ENCODE measurements at regions not wholly inside any gene's neighbourhood (a gene's known extent, or its start where the extent isn't known, plus 50 kb on each side); places are given as distances from the start of the nearest gene placed in this dataset.

DNA sequence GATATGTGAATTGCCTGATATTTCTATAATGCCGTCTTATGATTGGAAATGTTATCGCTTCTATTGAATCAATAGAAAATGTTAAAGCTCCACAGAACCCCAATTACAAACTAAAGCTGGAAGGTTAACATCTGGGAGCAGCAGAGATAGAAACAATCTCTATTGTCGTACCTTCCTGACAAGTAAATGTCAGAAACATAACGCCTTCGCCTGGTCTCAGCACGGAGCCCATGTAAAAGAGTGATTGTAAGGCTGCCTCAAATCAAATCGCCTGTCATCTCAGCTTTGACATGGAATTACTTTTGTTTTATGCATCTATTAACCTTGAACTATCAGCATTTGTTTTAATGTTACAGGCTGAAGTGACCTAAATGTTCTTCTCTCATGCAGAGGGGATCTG is 885.9 kb upstream of the PIK3C3 start:
- Histone ChIP-seq H2BK120ac (replicated peaks; ENCODE audit: low read depth, low read length) (no peak overlapping the region), H3K56ac (replicated peaks; ENCODE audit: insufficient read length, low read depth, low read length) (no peak overlapping the region), H3K9ac (replicated peaks in 1 of 4; ENCODE audit: extremely low read depth in 1 of 4, low read depth in 3 of 4, low read length in 3 of 4) (no peak overlapping the region), H3K79me1 (ENCODE audit: low read depth, low read length) (no peaks in the 10 kb centered on the region), H2BK12ac (ENCODE audit: low read depth, low read length) (no peak overlapping the region), H2AFZ (ENCODE audit: low read length) (peak overlapping the region; percentile 64; the same call in 1 of the 2 replicates), H2BK20ac (ENCODE audit: low read length) (no peak overlapping the region), H4K20me1 (replicated peaks in 1 of 2; ENCODE audit: control insufficient read depth in 1 of 2, insufficient read depth in 2 of 2, low read length in 2 of 2) (no peaks in the 10 kb centered on the region), H3K23ac (ENCODE audit: insufficient read length) (no peak overlapping the region), H3K9me3 (ENCODE audit: insufficient read depth in 2 of 2, low read depth in 1 of 2, low read length in 1 of 2) (no peaks in the 10 kb centered on the region), H4K5ac (ENCODE audit: insufficient read length, low read depth, low read length) (no peak overlapping the region), H2BK5ac (ENCODE audit: low read depth, low read length) (no peak overlapping the region), H3K4me1 (replicated peaks in 1 of 4; ENCODE audit: control insufficient read depth in 3 of 4, insufficient read depth in 4 of 4, low read length in 3 of 4) (no peaks in the 10 kb centered on the region), H3K14ac (ENCODE audit: insufficient read length) (no peak overlapping the region), H3K4me3 (ENCODE audit: extremely low read depth in 1 of 4, insufficient read depth in 2 of 4, low read depth in 3 of 4, low read length in 4 of 4) (no peak overlapping the region), H3K4me2 (ENCODE audit: insufficient read depth in 1 of 2, low read depth in 2 of 2, low read length in 2 of 2) (no peak overlapping the region), H3K79me2 (ENCODE audit: control insufficient read depth in 1 of 2, insufficient read depth in 2 of 2, low read length in 2 of 2) (no peaks in the 10 kb centered on the region), H3K27ac (ENCODE audit: low read depth, low read length) (no peak overlapping the region), H3K23me2 (ENCODE audit: low read depth, low read length) (no peaks in the 10 kb centered on the region), H3K27me3 (replicated peaks in 1 of 4; ENCODE audit: control insufficient read depth in 3 of 4, extremely low read depth in 1 of 4, insufficient read depth in 3 of 4, low read length in 3 of 4) (no peaks in the 10 kb centered on the region), H3K18ac (ENCODE audit: extremely low read depth, low read length) (no peak overlapping the region), H4K8ac (ENCODE audit: extremely low read depth, insufficient read depth, low read length) (no peak overlapping the region), H3K4ac (replicated peaks; ENCODE audit: insufficient read length, low read depth, low read length) (no peak overlapping the region), H2BK15ac (ENCODE audit: low read length) (no peak overlapping the region), H3K36me3 (ENCODE audit: control insufficient read depth in 2 of 4, insufficient read depth in 4 of 4, low read length in 3 of 4) (no peaks in the 10 kb centered on the region), H4K91ac (replicated peaks; ENCODE audit: insufficient read length, low read length) (no peak overlapping the region), H2AK5ac (ENCODE audit: low read depth, low read length) (no peak overlapping the region)
- POLR2A ChIA-PET (ENCODE audit: partially characterized antibody) = no interaction called here
- no peak for FAIRE-seq
- CTCF ChIA-PET (ENCODE audit: partially characterized antibody) = no interaction called here
- no peak for DNase-seq (ENCODE audit: low read depth in 1 of 2, low spot score in 2 of 2)
- WGBS, 2 experiments (ENCODE audit: extremely low coverage in 1 of 2, insufficient coverage in 1 of 2, insufficient read length in 1 of 2, insufficient replicate concordance in 2 of 2, low coverage in 1 of 2, low lambda C conversion rate in 2 of 2, missing lambda C conversion rate in 1 of 2) = 90% methylated on average over 7 of the region's 7 CpGs; no CpG with 5 or more reads in 1 of the 2 experiments
- TF ChIP-seq ASH2L (IDR thresholded peaks at IDR 0.05; ENCODE audit: low read length) (no peak), RBBP5 (IDR thresholded peaks at IDR 0.05; ENCODE audit: borderline replicate concordance, low read depth, low read length) (no peak), CTBP2 (IDR thresholded peaks at IDR 0.05; ENCODE audit: borderline replicate concordance, insufficient read depth, insufficient read length, low read length) (no peak), EZH2 (IDR thresholded peaks at IDR 0.05; ENCODE audit: low read depth, low read length, severe bottlenecking) (no peak)
- TF ChIP-seq, protein P1, sequence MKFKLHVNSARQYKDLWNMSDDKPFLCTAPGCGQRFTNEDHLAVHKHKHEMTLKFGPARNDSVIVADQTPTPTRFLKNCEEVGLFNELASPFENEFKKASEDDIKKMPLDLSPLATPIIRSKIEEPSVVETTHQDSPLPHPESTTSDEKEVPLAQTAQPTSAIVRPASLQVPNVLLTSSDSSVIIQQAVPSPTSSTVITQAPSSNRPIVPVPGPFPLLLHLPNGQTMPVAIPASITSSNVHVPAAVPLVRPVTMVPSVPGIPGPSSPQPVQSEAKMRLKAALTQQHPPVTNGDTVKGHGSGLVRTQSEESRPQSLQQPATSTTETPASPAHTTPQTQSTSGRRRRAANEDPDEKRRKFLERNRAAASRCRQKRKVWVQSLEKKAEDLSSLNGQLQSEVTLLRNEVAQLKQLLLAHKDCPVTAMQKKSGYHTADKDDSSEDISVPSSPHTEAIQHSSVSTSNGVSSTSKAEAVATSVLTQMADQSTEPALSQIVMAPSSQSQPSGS (IDR thresholded peaks at IDR 0.05; ENCODE audit: low read length) = no peak

Measured in H1 (cell line).